SU-DHL-6 (cell line): ENCODE measurements at regions not wholly inside any gene's neighbourhood (a gene's known extent, or its start where the extent isn't known, plus 50 kb on each side); places are given as distances from the start of the nearest gene placed in this dataset.

ENCODE experiments used
- CTCF ChIP-seq: fragments of 200-600 bp; sonication (generic); IDR thresholded peaks from one replicate; pipeline ENCODE4 v1.5.1; 2017; ENCODE audit warnings: antibody characterized with exemption, mild to moderate bottlenecking, low read length, moderate library complexity; ENCODE audit not compliant: insufficient read depth, poor library complexity, severe bottlenecking
- EZH2phosphoT487 ChIP-seq: fragments of 200-600 bp; sonication (generic), shearing (Covaris generic); conservative IDR thresholded peaks from 2 replicates; pipeline ENCODE4 v1.6.1; 2018; ENCODE audit warnings: mild to moderate bottlenecking, antibody characterized with exemption, low read length, moderate library complexity, mixed read lengths

DNA sequence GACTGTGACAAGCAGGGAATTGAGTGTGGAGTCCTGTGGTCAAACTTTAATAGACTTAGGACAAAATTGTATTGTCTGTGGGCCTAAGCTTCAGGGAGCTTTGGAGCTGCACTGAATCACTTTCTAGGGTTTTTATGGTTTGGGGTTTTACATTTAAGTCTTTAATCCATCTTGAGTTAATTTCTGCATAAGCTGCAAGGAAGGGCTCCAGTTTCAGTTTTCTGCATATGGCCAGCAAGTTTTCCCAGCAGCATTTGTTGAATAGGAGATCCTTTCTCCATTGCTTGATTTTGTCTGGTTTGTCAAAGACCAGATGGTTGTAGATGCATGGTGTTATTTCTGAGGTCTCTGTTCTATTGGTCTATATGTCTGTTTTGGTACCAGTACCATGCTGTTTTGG is 113.4 kb upstream of the NXT1 start:
- TF ChIP-seq CTCF = no peak
- no peak for TF ChIP-seq EZH2phosphoT487
